ENCODE measurements at regions not wholly inside any gene's neighbourhood (a gene's known extent, or its start where the extent isn't known, plus 50 kb on each side); places are given as distances from the start of the nearest gene placed in this dataset.

GRCh38 chr18:61201511-61201910, 131.7 kb upstream of the CDH20 start:
- Histone ChIP-seq H3K4me3 (ENCODE audit: low read length) (no peak overlapping the region), H3K79me2 (ENCODE audit: low read length) (no peaks in the 10 kb centered on the region), H3K9ac (ENCODE audit: low read length) (no peak overlapping the region), H3K4me1 (ENCODE audit: low read length) (no peaks in the 10 kb centered on the region), H3F3A (ENCODE audit: insufficient read depth, low read length) (no peaks in the 10 kb centered on the region), H3K27me3 (replicated peaks; ENCODE audit: insufficient read depth, low read length) (no peaks in the 10 kb centered on the region), H3K9me2 (replicated peaks; ENCODE audit: insufficient read depth, low read length) (no peaks in the 10 kb centered on the region), H2AFZ (ENCODE audit: low read length) (no peak overlapping the region), H3K9me3 (replicated peaks; ENCODE audit: insufficient read depth, low read length) (no peaks in the 10 kb centered on the region), H3K4me2 (ENCODE audit: low read depth, low read length) (no peak overlapping the region), H4K20me1 (ENCODE audit: insufficient read depth, low read length) (no peaks in the 10 kb centered on the region), H3K27ac (ENCODE audit: low read length) (no peak overlapping the region), H3K36me3 (replicated peaks; ENCODE audit: insufficient read depth, low read length) (no peaks in the 10 kb centered on the region)
- TF ChIP-seq EZH2phosphoT487 (IDR thresholded peaks at IDR 0.05; ENCODE audit: low read length) (no peak), CTCF (IDR thresholded peaks at IDR 0.05; ENCODE audit: low read length) (no peak), EZH2 (optimal IDR thresholded peaks at IDR 0.05; ENCODE audit: low read depth, low read length) (no peak)
- DNase-seq = no peak

- Histone ChIP-seq H3K9me3 (replicated peaks; ENCODE audit: insufficient read depth, low read length) (no peaks in the 10 kb centered on the region), H3K79me2 (ENCODE audit: low read length) (no peaks in the 10 kb centered on the region), H3K4me3 (ENCODE audit: low read length) (no peak overlapping the region), H3K36me3 (replicated peaks; ENCODE audit: insufficient read depth, low read length) (no peaks in the 10 kb centered on the region), H2AFZ (ENCODE audit: low read length) (no peak overlapping the region), H3K4me1 (ENCODE audit: low read length) (no peaks in the 10 kb centered on the region), H3F3A (ENCODE audit: insufficient read depth, low read length) (no peaks in the 10 kb centered on the region), H3K9me2 (replicated peaks; ENCODE audit: insufficient read depth, low read length) (no peaks in the 10 kb centered on the region), H3K9ac (ENCODE audit: low read length) (no peak overlapping the region), H4K20me1 (ENCODE audit: insufficient read depth, low read length) (no peaks in the 10 kb centered on the region), H3K27me3 (replicated peaks; ENCODE audit: insufficient read depth, low read length) (no peaks in the 10 kb centered on the region), H3K27ac (ENCODE audit: low read length) (no peak overlapping the region), H3K4me2 (ENCODE audit: low read depth, low read length) (no peak overlapping the region)
- TF ChIP-seq EZH2 (optimal IDR thresholded peaks at IDR 0.05; ENCODE audit: low read depth, low read length) (no peak), CTCF (IDR thresholded peaks at IDR 0.05; ENCODE audit: low read length) (no peak), EZH2phosphoT487 (IDR thresholded peaks at IDR 0.05; ENCODE audit: low read length) (no peak)
- DNase-seq = no peak
These were observed 130.1 kb upstream of the CDH20 start for GRCh38 chr18:61203151-61203550.

- Histone ChIP-seq H3K9ac (ENCODE audit: low read length) (no peak overlapping the region), H3K9me3 (replicated peaks; ENCODE audit: insufficient read depth, low read length) (no peaks in the 10 kb centered on the region), H3K27me3 (replicated peaks; ENCODE audit: insufficient read depth, low read length) (no peaks in the 10 kb centered on the region), H3K79me2 (ENCODE audit: low read length) (no peaks in the 10 kb centered on the region), H3K9me2 (replicated peaks; ENCODE audit: insufficient read depth, low read length) (no peaks in the 10 kb centered on the region), H3F3A (ENCODE audit: insufficient read depth, low read length) (no peaks in the 10 kb centered on the region), H3K4me1 (ENCODE audit: low read length) (no peaks in the 10 kb centered on the region), H3K4me2 (ENCODE audit: low read depth, low read length) (no peak overlapping the region), H3K27ac (ENCODE audit: low read length) (no peak overlapping the region), H4K20me1 (ENCODE audit: insufficient read depth, low read length) (no peaks in the 10 kb centered on the region), H3K36me3 (replicated peaks; ENCODE audit: insufficient read depth, low read length) (no peaks in the 10 kb centered on the region), H2AFZ (ENCODE audit: low read length) (no peak overlapping the region), H3K4me3 (ENCODE audit: low read length) (no peak overlapping the region)
- TF ChIP-seq EZH2phosphoT487 (IDR thresholded peaks at IDR 0.05; ENCODE audit: low read length) (no peak), EZH2 (optimal IDR thresholded peaks at IDR 0.05; ENCODE audit: low read depth, low read length) (no peak), CTCF (IDR thresholded peaks at IDR 0.05; ENCODE audit: low read length) (no peak)
- no peak for DNase-seq
These were observed 123.4 kb upstream of the CDH20 start for GRCh38 chr18:61209801-61210200.
